K562 (cell line): ENCODE measurements at regions not wholly inside any gene's neighbourhood (a gene's known extent, or its start where the extent isn't known, plus 50 kb on each side); places are given as distances from the start of the nearest gene placed in this dataset.

ENCODE experiments used
- ATAC-seq: fragments of 200-7000 bp; cut with Tn5 transposase; 3 replicates; pipeline ENCODE4 v1.9.1; 2020; ENCODE audit warnings: moderate library complexity
- BruUV-seq: library from RNA; stranded (reverse); fragments of 400-500 nt; replicated peaks from 2 replicates; lab custom pipeline; 2021; lab: Mats Ljungman, UMichigan
- CTCF ChIA-PET: fragments of 300-600 bp; formaldehyde crosslinking; extraction: SDS; loops from one replicate; lab custom pipeline; 2021; ENCODE audit warnings: low intra/inter-chr PET ratio; lab: Yijun Ruan, JAX
- POLR2A ChIA-PET: fragments of 300-600, 350-650 bp; sonication (Branson Sonifier 250); formaldehyde crosslinking; extraction: SDS; loops from one replicate; lab custom pipeline; 2021; ENCODE audit warnings: antibody characterized with exemption, inconsistent platforms; lab: Yijun Ruan, JAX
- DNase-seq, 4 experiments: peaks; one replicate each; pipeline versions ENCODE4 v3.0.0 to v3.0.0-alpha.2; 2011 to 2018; ENCODE audit warnings: low spot score in 3 of 4, mixed read lengths in 3 of 4; ENCODE audit errors: extremely low read depth in 1 of 4
- FAIRE-seq: peaks from 2 replicates; lab custom pipeline; 2011; peaks lifted over from hg19 to GRCh38; lab: Jason Lieb, UNC
- H2AFZ ChIP-seq: 2 replicates; pipeline ENCODE4 v1.6.0; 2011; ENCODE audit warnings: low read depth, low read length, control low read depth, inconsistent platforms
- H3K27ac ChIP-seq: fragments of 200-600 bp; 3 replicates; pipeline ENCODE4 v1.8.0; 2011; ENCODE audit warnings: low read depth, mild to moderate bottlenecking, control low read depth, inconsistent platforms, low read length, moderate library complexity, mixed read lengths; ENCODE audit errors: extremely low read depth
- H3K27me3 ChIP-seq, 2 experiments: fragments of 300-600 bp in 1 of 2; 2 replicates in 1 of 2; 3 replicates in 1 of 2; pipeline versions ENCODE4 v1.6.0 to v1.8.0; 2011; ENCODE audit warnings: inconsistent platforms in 2 of 2, low read length in 2 of 2, mild to moderate bottlenecking in 1 of 2, mixed read lengths in 1 of 2, moderate library complexity in 1 of 2; ENCODE audit not compliant: control insufficient read depth in 2 of 2, insufficient read depth in 2 of 2
- H3K36me3 ChIP-seq: fragments of 300-600 bp; 3 replicates; pipeline ENCODE4 v1.8.0; 2011; ENCODE audit warnings: mild to moderate bottlenecking, low read length, inconsistent platforms; ENCODE audit not compliant: control insufficient read depth, insufficient read depth
- H3K4me1 ChIP-seq, 2 experiments: fragments of 200-600 bp in 1 of 2; replicated peaks in 1 of 2; 2 replicates in 1 of 2; 3 replicates in 1 of 2; pipeline versions ENCODE4 v1.5.1 to v1.8.0; 2011; ENCODE audit warnings: inconsistent platforms in 2 of 2, low read length in 2 of 2, mild to moderate bottlenecking in 1 of 2, mixed read lengths in 1 of 2, moderate library complexity in 1 of 2; ENCODE audit not compliant: control insufficient read depth in 2 of 2, insufficient read depth in 2 of 2
- H3K4me2 ChIP-seq: 2 replicates; pipeline ENCODE4 v1.6.1; 2011; ENCODE audit warnings: low read length, control low read depth, inconsistent platforms, mixed read lengths; ENCODE audit not compliant: insufficient read depth
- H3K4me3 ChIP-seq: fragments of 200-600 bp; sonication (generic), shearing (Covaris generic); 2 replicates; pipeline ENCODE4 v1.5.1; 2016; ENCODE audit warnings: control low read depth, inconsistent platforms
- H3K79me2 ChIP-seq: fragments of 200-600 bp; 3 replicates; pipeline ENCODE4 v1.8.0; 2011; ENCODE audit warnings: low read length, inconsistent platforms; ENCODE audit not compliant: control insufficient read depth, insufficient read depth
- H3K9ac ChIP-seq, 2 experiments: 2 replicates each; pipeline versions ENCODE4 v1.6.0 to v1.6.1; 2011; ENCODE audit warnings: low read depth in 2 of 2, low read length in 2 of 2, control low read depth in 1 of 2, inconsistent platforms in 1 of 2, mild to moderate bottlenecking in 1 of 2, mixed read lengths in 1 of 2; ENCODE audit not compliant: insufficient read depth in 1 of 2
- H3K9me1 ChIP-seq: one replicate; pipeline ENCODE4 v1.6.0; 2011; ENCODE audit warnings: inconsistent platforms, mild to moderate bottlenecking, low read length, moderate library complexity; ENCODE audit not compliant: control insufficient read depth, insufficient read depth
- H3K9me3 ChIP-seq: replicated peaks from 2 replicates; pipeline ENCODE4 v1.5.1; 2011; ENCODE audit warnings: low read depth, low read length, inconsistent platforms; ENCODE audit not compliant: control insufficient read depth, insufficient read depth
- H4K20me1 ChIP-seq: replicated peaks from 2 replicates; pipeline ENCODE4 v1.6.1; 2011; ENCODE audit warnings: low read length, inconsistent platforms, mixed read lengths; ENCODE audit not compliant: control insufficient read depth, insufficient read depth
- CBX5 ChIP-seq: IDR thresholded peaks from 2 replicates; pipeline ENCODE4 v1.6.1; 2014; ENCODE audit warnings: low read depth, borderline replicate concordance
- ILK ChIP-seq: fragments of 450-650 bp; IDR thresholded peaks from 2 replicates; pipeline ENCODE4 v1.6.1; 2016; ENCODE audit warnings: missing genetic modification characterization, low read depth, mild to moderate bottlenecking, missing compliant biosample characterization, moderate library complexity, borderline replicate concordance
- KLF6 ChIP-seq: fragments of 250-450 bp; sonication (Bioruptor Pico); IDR thresholded peaks from 2 replicates; pipeline ENCODE4 v1.4.0; 2020; ENCODE audit warnings: mild to moderate bottlenecking, moderate library complexity, borderline replicate concordance
- MEIS2 ChIP-seq: fragments of 450-650 bp; IDR thresholded peaks from 2 replicates; pipeline ENCODE4 v1.6.1; 2014; ENCODE audit warnings: mild to moderate bottlenecking; ENCODE audit not compliant: partially characterized antibody
- MIER1 ChIP-seq: fragments of 450-650 bp; IDR thresholded peaks from 2 replicates; pipeline ENCODE4 v1.6.1; 2016; ENCODE audit warnings: antibody characterized with exemption, mild to moderate bottlenecking, low read depth
- NFIC ChIP-seq: fragments of 450-650 bp; IDR thresholded peaks from 2 replicates; pipeline ENCODE4 v1.6.1; 2017; ENCODE audit warnings: mild to moderate bottlenecking, inconsistent platforms
- SLC30A9 ChIP-seq: fragments of 250-450 bp; sonication (Bioruptor Pico); IDR thresholded peaks from 2 replicates; pipeline ENCODE4 v1.8.0; 2022; ENCODE audit warnings: mild to moderate bottlenecking, moderate library complexity
- SRSF7 ChIP-seq: fragments of 200-400 bp; formaldehyde crosslinking; optimal IDR thresholded peaks from 2 replicates; pipeline ENCODE3; 2017; ENCODE audit warnings: mild to moderate bottlenecking, low read depth, low read length
- SRSF9 ChIP-seq: fragments of 200-400 bp; formaldehyde crosslinking; IDR thresholded peaks from 2 replicates; pipeline ENCODE4 v1.6.1; 2017; ENCODE audit warnings: low read depth, low read length, borderline replicate concordance
- TEAD1 ChIP-seq, 2 experiments: fragments of 450-650 bp in 1 of 2; sonication (generic) in 1 of 2; formaldehyde crosslinking; IDR thresholded peaks; 2 replicates each; pipeline versions ENCODE4 v1.4.0 to v1.8.0; 2020 to 2022; ENCODE audit warnings: mild to moderate bottlenecking in 2 of 2, missing genetic modification reagents in 1 of 2
- ZBTB17 ChIP-seq: fragments of 450-650 bp; formaldehyde crosslinking; IDR thresholded peaks from 2 replicates; pipeline ENCODE4 v1.4.0; 2020; ENCODE audit warnings: mild to moderate bottlenecking
- ZNF197 ChIP-seq: fragments of 200-800 bp; sonication (Bioruptor generic); IDR thresholded peaks from 2 replicates; pipeline ENCODE4 v1.6.1; 2016; ENCODE audit warnings: low read depth, missing genetic modification characterization, missing compliant biosample characterization
- ZNF398 ChIP-seq: fragments of 250-450 bp; sonication (Bioruptor Pico); IDR thresholded peaks from 2 replicates; pipeline ENCODE4 v1.8.0; 2021; ENCODE audit warnings: moderate library complexity, mild to moderate bottlenecking, inconsistent platforms
- ZNF518B ChIP-seq: fragments of 250-450 bp; sonication (Bioruptor Pico); IDR thresholded peaks from 2 replicates; pipeline ENCODE4 v1.5.0; 2021; ENCODE audit warnings: mild to moderate bottlenecking, moderate library complexity
- ZNF717 ChIP-seq: fragments of 250-450 bp; sonication (Bioruptor Pico); IDR thresholded peaks from 2 replicates; pipeline ENCODE4 v1.5.0; 2021
- WGBS: fragments of 100-300 bp; shearing (Covaris generic); methylation state at CpG from one replicate; pipeline ENCODE4 v1.1.6; 2016; ENCODE audit warnings: low coverage, mixed read lengths; ENCODE audit not compliant: insufficient coverage; ENCODE audit errors: missing lambda C conversion rate; 5-methylcytosine and 5-hydroxymethylcytosine counted together
- in situ Hi-C: fragments of 300-500 bp; cut with MboI; formaldehyde crosslinking; loops from 4 replicates; pipeline ENCODE4 v1.15.0; 2018; ENCODE audit warnings: inconsistent platforms, mixed read lengths
- intact Hi-C: fragments of 100-400 bp; cut with micrococcal nuclease; formaldehyde crosslinking; loops from 2 replicates; pipeline ENCODE4 v1.14.2; 2022

- FAIRE-seq, result no peak
- CTCF ChIA-PET, result no interaction called here
- intact Hi-C loops, result no loop called here
Measured at GRCh38 chr20:57086066-57086465, 180.4 kb downstream of the BMP7 start.

More at GRCh38 chr20:57086066-57086465, 180.4 kb downstream of the BMP7 start:
- Histone ChIP-seq H3K27me3 (peaks cover 2 to 25% of the 10 kb centered on the region in 2 experiments; a peak in 3 of 5 replicates), H3K9ac (no peak overlapping the region), H2AFZ (no peak overlapping the region), H4K20me1 (no peaks in the 10 kb centered on the region), H3K27ac (no peak overlapping the region), H3K9me1 (no peaks in the 10 kb centered on the region), H3K4me3 (no peak overlapping the region), H3K9me3 (no peaks in the 10 kb centered on the region), H3K4me2 (no peak overlapping the region), H3K36me3 (no peaks in the 10 kb centered on the region), H3K79me2 (no peaks in the 10 kb centered on the region), H3K4me1 (peaks cover 0 to 14% of the 10 kb centered on the region in 2 experiments; a peak in 1 of 5 replicates)
- BruUV-seq, result no TSS peak
- 0% methylated on average over 7 of the region's 8 CpGs for WGBS
- no peak for ATAC-seq
- TF ChIP-seq KLF6 (no peak), MIER1 (no peak), SRSF9 (no peak), SLC30A9 (no peak), SRSF7 (no peak), ZNF197 (no peak), TEAD1 (CRISPR knock-in tag; IDR thresholded peaks at IDR 0.05) (no peak), ZNF518B (CRISPR knock-in tag) (no peak), ZBTB17 (CRISPR knock-in tag) (no peak), ZNF717 (CRISPR knock-in tag) (no peak), CBX5 (no peak), MEIS2 (no peak), ZNF398 (CRISPR knock-in tag) (no peak), ILK (tag) (no peak), NFIC (no peak)
- POLR2A ChIA-PET, result interaction anchor here (0.6 kb wide), 1 partner anchor 15 kb away, joined by 4 read pairs; no protein-coding TSS in a partner anchor
- DNase-seq, result no peak
- in situ Hi-C loops, result loop anchor here (5.0 to 10.0 kb wide), 2 partner anchors 256 to 409 kb away; no protein-coding TSS in a partner anchor
